SK-N-SH (cell line): ENCODE measurements at regions not wholly inside any gene's neighbourhood (a gene's known extent, or its start where the extent isn't known, plus 50 kb on each side); places are given as distances from the start of the nearest gene placed in this dataset.

Experiments
- CTCF ChIA-PET: fragments of 300-600, 350-600 bp; formaldehyde crosslinking; extraction: SDS; loops from one replicate; lab custom pipeline; 2021; lab: Yijun Ruan, JAX
- POLR2A ChIA-PET: fragments of 350-600 bp; sonication (Branson Sonifier 250); formaldehyde crosslinking; extraction: SDS; loops from one replicate; lab custom pipeline; 2020; ENCODE audit warnings: antibody characterized with exemption, inconsistent platforms; lab: Yijun Ruan, JAX
- DNase-seq: peaks from one replicate; pipeline ENCODE4 v3.0.0; 2012
- H2AFZ ChIP-seq: fragments of 200-600 bp; sonication (generic); 2 replicates; pipeline ENCODE4 v1.8.1; 2016; ENCODE audit warnings: antibody characterized with exemption, mild to moderate bottlenecking, low read depth
- H3F3A ChIP-seq: fragments of 200-600 bp; sonication (generic); replicated peaks from 2 replicates; pipeline ENCODE3; 2016; ENCODE audit warnings: antibody characterized with exemption, mild to moderate bottlenecking; ENCODE audit not compliant: insufficient read depth
- H3K27ac ChIP-seq, 2 experiments: fragments of 200-500 bp in 1 of 2; fragments of 200-600 bp in 1 of 2; sonication (Bioruptor generic) in 1 of 2; sonication (generic), shearing (Covaris generic) in 1 of 2; 2 replicates each; pipeline versions ENCODE4 v1.5.1 to v1.6.1; 2014 to 2016; ENCODE audit warnings: low read depth in 2 of 2, inconsistent platforms in 1 of 2, low read length in 1 of 2, mild to moderate bottlenecking in 1 of 2, mixed read lengths in 1 of 2
- H3K27me3 ChIP-seq: fragments of 200-600 bp; sonication (generic), shearing (Covaris generic); 2 replicates; pipeline ENCODE4 v1.6.1; 2016; ENCODE audit warnings: mixed run types; ENCODE audit not compliant: insufficient read depth
- H3K36me3 ChIP-seq, 2 experiments: fragments of 200-500 bp in 1 of 2; fragments of 200-600 bp in 1 of 2; sonication (Bioruptor generic) in 1 of 2; sonication (generic) in 1 of 2; replicated peaks in 1 of 2; 2 replicates each; pipeline versions ENCODE3 to v1.5.1; 2014 to 2016; ENCODE audit warnings: low read length in 1 of 2, mild to moderate bottlenecking in 1 of 2; ENCODE audit not compliant: insufficient read depth in 2 of 2, control insufficient read depth in 1 of 2
- H3K4me1 ChIP-seq, 2 experiments: fragments of 200-500 bp in 1 of 2; fragments of 200-600 bp in 1 of 2; sonication (Bioruptor generic) in 1 of 2; sonication (generic), shearing (Covaris generic) in 1 of 2; 2 replicates each; pipeline versions ENCODE4 v1.5.1 to v1.6.1; 2014 to 2016; ENCODE audit warnings: low read depth in 1 of 2, low read length in 1 of 2, mixed run types in 1 of 2; ENCODE audit not compliant: insufficient read depth in 2 of 2, control insufficient read depth in 1 of 2
- H3K4me2 ChIP-seq: fragments of 200-600 bp; sonication (generic), shearing (Covaris generic); 2 replicates; pipeline ENCODE4 v1.6.1; 2017; ENCODE audit warnings: mixed run types
- H3K4me3 ChIP-seq, 2 experiments: fragments of 200-500 bp in 1 of 2; fragments of 200-600 bp in 1 of 2; sonication (Bioruptor generic) in 1 of 2; sonication (generic), shearing (Covaris generic) in 1 of 2; 2 replicates each; pipeline versions ENCODE4 v1.5.1 to v1.8.1; 2014 to 2016; ENCODE audit warnings: low read depth in 2 of 2, inconsistent platforms in 1 of 2, low read length in 1 of 2, mild to moderate bottlenecking in 1 of 2, mixed read lengths in 1 of 2, moderate library complexity in 1 of 2
- H3K79me2 ChIP-seq: fragments of 200-600 bp; sonication (generic); 2 replicates; pipeline ENCODE4 v1.8.1; 2017; ENCODE audit warnings: mild to moderate bottlenecking; ENCODE audit not compliant: insufficient read depth
- H3K9ac ChIP-seq: fragments of 200-600 bp; sonication (generic); 2 replicates; pipeline ENCODE4 v1.6.1; 2017; ENCODE audit warnings: mixed run types
- H3K9me2 ChIP-seq: fragments of 200-600 bp; sonication (generic); 2 replicates; pipeline ENCODE4 v1.6.1; 2017; ENCODE audit warnings: mixed run types
- H3K9me3 ChIP-seq: fragments of 200-600 bp; sonication (generic); 2 replicates; pipeline ENCODE4 v1.6.1; 2017; ENCODE audit warnings: mixed run types, mild to moderate bottlenecking, moderate library complexity
- H4K20me1 ChIP-seq: fragments of 200-600 bp; sonication (generic); 2 replicates; pipeline ENCODE4 v1.6.1; 2017; ENCODE audit warnings: mild to moderate bottlenecking, mixed run types; ENCODE audit not compliant: insufficient read depth
- CHD2 ChIP-seq: fragments of 150-350 bp; IDR thresholded peaks from 2 replicates; pipeline ENCODE4 v1.6.1; 2018; ENCODE audit warnings: low read length; ENCODE audit not compliant: partially characterized antibody
- ELF1 ChIP-seq: IDR thresholded peaks from 2 replicates; pipeline ENCODE4 v1.4.0; 2012
- FOSL2 ChIP-seq: IDR thresholded peaks from 2 replicates; pipeline ENCODE4 v1.4.0; 2012; ENCODE audit warnings: low read depth, mild to moderate bottlenecking, moderate library complexity, borderline replicate concordance
- FOXJ3 ChIP-seq: sonication (generic); formaldehyde crosslinking; IDR thresholded peaks from 2 replicates; pipeline ENCODE4 v1.5.1; 2020; ENCODE audit warnings: mild to moderate bottlenecking, missing genetic modification reagents
- FOXM1 ChIP-seq: IDR thresholded peaks from 2 replicates; pipeline ENCODE4 v1.4.0; 2012; ENCODE audit warnings: low read depth, mild to moderate bottlenecking
- JUND ChIP-seq: IDR thresholded peaks from 2 replicates; pipeline ENCODE4 v1.4.0; 2012
- NFIC ChIP-seq: IDR thresholded peaks from 2 replicates; pipeline ENCODE4 v1.4.0; 2012; ENCODE audit warnings: borderline replicate concordance
- NRF1 ChIP-seq: IDR thresholded peaks from 2 replicates; pipeline ENCODE4 v1.6.1; 2012; ENCODE audit warnings: low read depth, mild to moderate bottlenecking, low read length
- POLR2AphosphoS5 ChIP-seq: IDR thresholded peaks from 2 replicates; pipeline ENCODE4 v1.6.1; 2012; ENCODE audit warnings: low read depth, low read length
- RCOR1 ChIP-seq: fragments of 150-350 bp; IDR thresholded peaks from 2 replicates; pipeline ENCODE4 v1.6.1; 2017; ENCODE audit warnings: antibody characterized with exemption, low read length
- RXRA ChIP-seq: IDR thresholded peaks from 2 replicates; pipeline ENCODE4 v1.4.0; 2012; ENCODE audit warnings: low read depth, mild to moderate bottlenecking, borderline replicate concordance
- TCF12 ChIP-seq: IDR thresholded peaks from 2 replicates; pipeline ENCODE4 v1.4.0; 2012
- YY1 ChIP-seq: IDR thresholded peaks from 2 replicates; pipeline ENCODE4 v1.4.0; 2012; ENCODE audit warnings: low read depth, mild to moderate bottlenecking
- TF ChIP-seq, protein P1 (sequence below): fragments of 200-600 bp; sonication (generic); IDR thresholded peaks from 2 replicates; pipeline ENCODE4 v1.6.1; 2017; ENCODE audit warnings: antibody characterized with exemption, mild to moderate bottlenecking, moderate library complexity
- TF ChIP-seq, protein P2 (sequence below): IDR thresholded peaks from 2 replicates; pipeline ENCODE4 v1.4.0; 2012; ENCODE audit warnings: low read depth
- TF ChIP-seq, protein P3 (sequence below): fragments of 150-350 bp; IDR thresholded peaks from 2 replicates; pipeline ENCODE4 v1.6.1; 2016; ENCODE audit warnings: mild to moderate bottlenecking, low read depth, low read length
- TF ChIP-seq, protein P4 (sequence below): IDR thresholded peaks from 2 replicates; pipeline ENCODE4 v1.4.0; 2012; ENCODE audit warnings: low read depth, borderline replicate concordance
- TF ChIP-seq, protein P5 (sequence below): IDR thresholded peaks from 2 replicates; pipeline ENCODE4 v1.4.0; 2012; ENCODE audit warnings: low read depth, borderline replicate concordance

DNA sequence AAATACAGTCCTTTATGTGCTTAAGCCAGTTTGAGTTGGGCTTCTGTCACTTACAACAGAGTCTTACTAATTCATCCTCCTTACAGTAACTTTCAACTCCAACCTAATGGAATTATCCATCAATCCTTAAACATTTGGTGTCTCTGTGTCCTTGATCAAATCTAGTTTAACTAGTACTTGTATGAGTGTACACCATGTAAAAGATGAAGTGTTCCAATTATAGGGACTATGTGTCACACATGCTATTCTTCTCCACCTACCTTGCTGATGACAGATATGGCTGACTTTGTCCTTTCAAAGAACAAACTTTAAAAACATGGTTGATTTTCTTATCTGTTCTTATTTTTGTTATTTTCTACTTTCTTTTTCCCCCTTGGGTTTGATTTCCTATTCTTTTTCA, 60.4 kb upstream of the NBPF3 start:
- CTCF ChIA-PET = interaction anchor here (0.9 to 3.8 kb wide), 3 partner anchors 9 to 280 kb away, joined by 3 to 20 read pairs (median 4); no protein-coding TSS in a partner anchor
- no peaks in the 10 kb centered on the region for H4K20me1 ChIP-seq
- no peaks in the 10 kb centered on the region for H3K36me3 ChIP-seq
- H3K4me2 ChIP-seq = no peak overlapping the region
- H3K4me3 ChIP-seq = no peak overlapping the region
- no peaks in the 10 kb centered on the region for H3F3A ChIP-seq
- H3K9me3 ChIP-seq = no peaks in the 10 kb centered on the region
- H3K27ac ChIP-seq = no peak overlapping the region
- no peaks in the 10 kb centered on the region for H3K27me3 ChIP-seq
- no peaks in the 10 kb centered on the region for H3K79me2 ChIP-seq
- no peak for DNase-seq
- peaks cover 0 to 2% of the 10 kb centered on the region in 2 experiments; a peak in 1 of 4 replicates for H3K4me1 ChIP-seq
- no peak overlapping the region for H3K9ac ChIP-seq
- H2AFZ ChIP-seq = no peak overlapping the region
- H3K9me2 ChIP-seq = no peaks in the 10 kb centered on the region
- POLR2A ChIA-PET = no interaction called here
- TF ChIP-seq TCF12 (no peak), FOXM1 (no peak), JUND (no peak), RCOR1 (no peak), RXRA (no peak), FOXJ3 (CRISPR knock-in tag) (no peak), CHD2 (no peak), NFIC (no peak), ELF1 (no peak), NRF1 (no peak), POLR2AphosphoS5 (no peak), YY1 (no peak), FOSL2 (no peak)
- TF ChIP-seq, protein P1, sequence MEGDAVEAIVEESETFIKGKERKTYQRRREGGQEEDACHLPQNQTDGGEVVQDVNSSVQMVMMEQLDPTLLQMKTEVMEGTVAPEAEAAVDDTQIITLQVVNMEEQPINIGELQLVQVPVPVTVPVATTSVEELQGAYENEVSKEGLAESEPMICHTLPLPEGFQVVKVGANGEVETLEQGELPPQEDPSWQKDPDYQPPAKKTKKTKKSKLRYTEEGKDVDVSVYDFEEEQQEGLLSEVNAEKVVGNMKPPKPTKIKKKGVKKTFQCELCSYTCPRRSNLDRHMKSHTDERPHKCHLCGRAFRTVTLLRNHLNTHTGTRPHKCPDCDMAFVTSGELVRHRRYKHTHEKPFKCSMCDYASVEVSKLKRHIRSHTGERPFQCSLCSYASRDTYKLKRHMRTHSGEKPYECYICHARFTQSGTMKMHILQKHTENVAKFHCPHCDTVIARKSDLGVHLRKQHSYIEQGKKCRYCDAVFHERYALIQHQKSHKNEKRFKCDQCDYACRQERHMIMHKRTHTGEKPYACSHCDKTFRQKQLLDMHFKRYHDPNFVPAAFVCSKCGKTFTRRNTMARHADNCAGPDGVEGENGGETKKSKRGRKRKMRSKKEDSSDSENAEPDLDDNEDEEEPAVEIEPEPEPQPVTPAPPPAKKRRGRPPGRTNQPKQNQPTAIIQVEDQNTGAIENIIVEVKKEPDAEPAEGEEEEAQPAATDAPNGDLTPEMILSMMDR = no peak
- TF ChIP-seq, protein P2, sequence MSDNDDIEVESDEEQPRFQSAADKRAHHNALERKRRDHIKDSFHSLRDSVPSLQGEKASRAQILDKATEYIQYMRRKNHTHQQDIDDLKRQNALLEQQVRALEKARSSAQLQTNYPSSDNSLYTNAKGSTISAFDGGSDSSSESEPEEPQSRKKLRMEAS = no peak
- TF ChIP-seq, protein P3, sequence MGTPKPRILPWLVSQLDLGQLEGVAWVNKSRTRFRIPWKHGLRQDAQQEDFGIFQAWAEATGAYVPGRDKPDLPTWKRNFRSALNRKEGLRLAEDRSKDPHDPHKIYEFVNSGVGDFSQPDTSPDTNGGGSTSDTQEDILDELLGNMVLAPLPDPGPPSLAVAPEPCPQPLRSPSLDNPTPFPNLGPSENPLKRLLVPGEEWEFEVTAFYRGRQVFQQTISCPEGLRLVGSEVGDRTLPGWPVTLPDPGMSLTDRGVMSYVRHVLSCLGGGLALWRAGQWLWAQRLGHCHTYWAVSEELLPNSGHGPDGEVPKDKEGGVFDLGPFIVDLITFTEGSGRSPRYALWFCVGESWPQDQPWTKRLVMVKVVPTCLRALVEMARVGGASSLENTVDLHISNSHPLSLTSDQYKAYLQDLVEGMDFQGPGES = no peak
- TF ChIP-seq, protein P4, sequence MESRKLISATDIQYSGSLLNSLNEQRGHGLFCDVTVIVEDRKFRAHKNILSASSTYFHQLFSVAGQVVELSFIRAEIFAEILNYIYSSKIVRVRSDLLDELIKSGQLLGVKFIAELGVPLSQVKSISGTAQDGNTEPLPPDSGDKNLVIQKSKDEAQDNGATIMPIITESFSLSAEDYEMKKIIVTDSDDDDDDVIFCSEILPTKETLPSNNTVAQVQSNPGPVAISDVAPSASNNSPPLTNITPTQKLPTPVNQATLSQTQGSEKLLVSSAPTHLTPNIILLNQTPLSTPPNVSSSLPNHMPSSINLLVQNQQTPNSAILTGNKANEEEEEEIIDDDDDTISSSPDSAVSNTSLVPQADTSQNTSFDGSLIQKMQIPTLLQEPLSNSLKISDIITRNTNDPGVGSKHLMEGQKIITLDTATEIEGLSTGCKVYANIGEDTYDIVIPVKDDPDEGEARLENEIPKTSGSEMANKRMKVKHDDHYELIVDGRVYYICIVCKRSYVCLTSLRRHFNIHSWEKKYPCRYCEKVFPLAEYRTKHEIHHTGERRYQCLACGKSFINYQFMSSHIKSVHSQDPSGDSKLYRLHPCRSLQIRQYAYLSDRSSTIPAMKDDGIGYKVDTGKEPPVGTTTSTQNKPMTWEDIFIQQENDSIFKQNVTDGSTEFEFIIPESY = no peak
- TF ChIP-seq, protein P5, sequence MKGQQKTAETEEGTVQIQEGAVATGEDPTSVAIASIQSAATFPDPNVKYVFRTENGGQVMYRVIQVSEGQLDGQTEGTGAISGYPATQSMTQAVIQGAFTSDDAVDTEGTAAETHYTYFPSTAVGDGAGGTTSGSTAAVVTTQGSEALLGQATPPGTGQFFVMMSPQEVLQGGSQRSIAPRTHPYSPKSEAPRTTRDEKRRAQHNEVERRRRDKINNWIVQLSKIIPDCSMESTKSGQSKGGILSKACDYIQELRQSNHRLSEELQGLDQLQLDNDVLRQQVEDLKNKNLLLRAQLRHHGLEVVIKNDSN = no peak
- TF ChIP-seq, all 33 proteins: peak for 0
